GM23338 (cell line): ENCODE measurements at regions not wholly inside any gene's neighbourhood (a gene's known extent, or its start where the extent isn't known, plus 50 kb on each side); places are given as distances from the start of the nearest gene placed in this dataset.

Experiments used
- CREB1 ChIP-seq: fragments of 250-450 bp; sonication (Bioruptor Pico); IDR thresholded peaks from 2 replicates; pipeline ENCODE4 v1.5.0; 2020; ENCODE audit warnings: low read depth, mild to moderate bottlenecking, moderate library complexity
- CTCF ChIP-seq, 2 experiments: fragments of 200-600 bp in 1 of 2; sonication (generic) in 1 of 2; conservative IDR thresholded peaks; 2 replicates each; pipeline versions ENCODE4 v1.5.1 to v1.6.1; 2016 to 2017; ENCODE audit warnings: antibody characterized with exemption in 2 of 2, low read depth in 2 of 2, mild to moderate bottlenecking in 2 of 2, moderate library complexity in 1 of 2
- EZH2 ChIP-seq: fragments of 200-600 bp; sonication (generic); IDR thresholded peaks from one replicate; pipeline ENCODE4 v1.8.0; 2017; ENCODE audit warnings: antibody characterized with exemption, mild to moderate bottlenecking, low read depth; ENCODE audit not compliant: unreplicated experiment
- EZH2phosphoT487 ChIP-seq: fragments of 200-600 bp; sonication (generic); IDR thresholded peaks from one replicate; pipeline ENCODE4 v1.8.1; 2018; ENCODE audit warnings: antibody characterized with exemption; ENCODE audit not compliant: unreplicated experiment
- NANOG ChIP-seq: IDR thresholded peaks from 2 replicates; pipeline ENCODE4 v1.6.1; 2016; ENCODE audit warnings: antibody characterized with exemption, borderline replicate concordance
- POLR2AphosphoS5 ChIP-seq: IDR thresholded peaks from 2 replicates; pipeline ENCODE4 v1.6.1; 2016; ENCODE audit warnings: antibody characterized with exemption, low read depth
- STAT1 ChIP-seq: IDR thresholded peaks from one replicate; pipeline ENCODE4 v1.6.1; 2016; ENCODE audit warnings: antibody characterized with exemption; ENCODE audit not compliant: unreplicated experiment
- TF ChIP-seq, protein P1 (sequence below): fragments of 250-450 bp; sonication (Bioruptor Pico); IDR thresholded peaks from 2 replicates; pipeline ENCODE4 v1.5.0; 2020; ENCODE audit warnings: mild to moderate bottlenecking, moderate library complexity
- TF ChIP-seq, protein P2 (sequence below): IDR thresholded peaks from one replicate; pipeline ENCODE4 v1.6.1; 2018; ENCODE audit warnings: antibody characterized with exemption; ENCODE audit not compliant: unreplicated experiment

- TF ChIP-seq, protein P1, sequence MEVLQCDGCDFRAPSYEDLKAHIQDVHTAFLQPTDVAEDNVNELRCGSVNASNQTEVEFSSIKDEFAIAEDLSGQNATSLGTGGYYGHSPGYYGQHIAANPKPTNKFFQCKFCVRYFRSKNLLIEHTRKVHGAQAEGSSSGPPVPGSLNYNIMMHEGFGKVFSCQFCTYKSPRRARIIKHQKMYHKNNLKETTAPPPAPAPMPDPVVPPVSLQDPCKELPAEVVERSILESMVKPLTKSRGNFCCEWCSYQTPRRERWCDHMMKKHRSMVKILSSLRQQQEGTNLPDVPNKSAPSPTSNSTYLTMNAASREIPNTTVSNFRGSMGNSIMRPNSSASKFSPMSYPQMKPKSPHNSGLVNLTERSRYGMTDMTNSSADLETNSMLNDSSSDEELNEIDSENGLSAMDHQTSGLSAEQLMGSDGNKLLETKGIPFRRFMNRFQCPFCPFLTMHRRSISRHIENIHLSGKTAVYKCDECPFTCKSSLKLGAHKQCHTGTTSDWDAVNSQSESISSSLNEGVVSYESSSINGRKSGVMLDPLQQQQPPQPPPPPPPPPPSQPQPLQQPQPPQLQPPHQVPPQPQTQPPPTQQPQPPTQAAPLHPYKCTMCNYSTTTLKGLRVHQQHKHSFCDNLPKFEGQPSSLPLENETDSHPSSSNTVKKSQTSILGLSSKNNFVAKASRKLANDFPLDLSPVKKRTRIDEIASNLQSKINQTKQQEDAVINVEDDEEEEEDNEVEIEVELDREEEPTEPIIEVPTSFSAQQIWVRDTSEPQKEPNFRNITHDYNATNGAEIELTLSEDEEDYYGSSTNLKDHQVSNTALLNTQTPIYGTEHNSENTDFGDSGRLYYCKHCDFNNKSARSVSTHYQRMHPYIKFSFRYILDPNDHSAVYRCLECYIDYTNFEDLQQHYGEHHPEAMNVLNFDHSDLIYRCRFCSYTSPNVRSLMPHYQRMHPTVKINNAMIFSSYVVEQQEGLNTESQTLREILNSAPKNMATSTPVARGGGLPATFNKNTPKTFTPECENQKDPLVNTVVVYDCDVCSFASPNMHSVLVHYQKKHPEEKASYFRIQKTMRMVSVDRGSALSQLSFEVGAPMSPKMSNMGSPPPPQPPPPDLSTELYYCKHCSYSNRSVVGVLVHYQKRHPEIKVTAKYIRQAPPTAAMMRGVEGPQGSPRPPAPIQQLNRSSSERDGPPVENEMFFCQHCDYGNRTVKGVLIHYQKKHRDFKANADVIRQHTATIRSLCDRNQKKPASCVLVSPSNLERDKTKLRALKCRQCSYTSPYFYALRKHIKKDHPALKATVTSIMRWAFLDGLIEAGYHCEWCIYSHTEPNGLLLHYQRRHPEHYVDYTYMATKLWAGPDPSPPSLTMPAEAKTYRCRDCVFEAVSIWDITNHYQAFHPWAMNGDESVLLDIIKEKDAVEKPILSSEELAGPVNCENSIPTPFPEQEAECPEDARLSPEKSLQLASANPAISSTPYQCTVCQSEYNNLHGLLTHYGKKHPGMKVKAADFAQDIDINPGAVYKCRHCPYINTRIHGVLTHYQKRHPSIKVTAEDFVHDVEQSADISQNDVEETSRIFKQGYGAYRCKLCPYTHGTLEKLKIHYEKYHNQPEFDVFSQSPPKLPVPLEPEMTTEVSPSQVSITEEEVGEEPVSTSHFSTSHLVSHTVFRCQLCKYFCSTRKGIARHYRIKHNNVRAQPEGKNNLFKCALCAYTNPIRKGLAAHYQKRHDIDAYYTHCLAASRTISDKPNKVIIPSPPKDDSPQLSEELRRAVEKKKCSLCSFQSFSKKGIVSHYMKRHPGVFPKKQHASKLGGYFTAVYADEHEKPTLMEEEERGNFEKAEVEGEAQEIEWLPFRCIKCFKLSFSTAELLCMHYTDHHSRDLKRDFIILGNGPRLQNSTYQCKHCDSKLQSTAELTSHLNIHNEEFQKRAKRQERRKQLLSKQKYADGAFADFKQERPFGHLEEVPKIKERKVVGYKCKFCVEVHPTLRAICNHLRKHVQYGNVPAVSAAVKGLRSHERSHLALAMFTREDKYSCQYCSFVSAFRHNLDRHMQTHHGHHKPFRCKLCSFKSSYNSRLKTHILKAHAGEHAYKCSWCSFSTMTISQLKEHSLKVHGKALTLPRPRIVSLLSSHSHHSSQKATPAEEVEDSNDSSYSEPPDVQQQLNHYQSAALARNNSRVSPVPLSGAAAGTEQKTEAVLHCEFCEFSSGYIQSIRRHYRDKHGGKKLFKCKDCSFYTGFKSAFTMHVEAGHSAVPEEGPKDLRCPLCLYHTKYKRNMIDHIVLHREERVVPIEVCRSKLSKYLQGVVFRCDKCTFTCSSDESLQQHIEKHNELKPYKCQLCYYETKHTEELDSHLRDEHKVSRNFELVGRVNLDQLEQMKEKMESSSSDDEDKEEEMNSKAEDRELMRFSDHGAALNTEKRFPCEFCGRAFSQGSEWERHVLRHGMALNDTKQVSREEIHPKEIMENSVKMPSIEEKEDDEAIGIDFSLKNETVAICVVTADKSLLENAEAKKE (CRISPR knock-in tag) = no peak
- TF ChIP-seq STAT1 = no peak
- no peak for TF ChIP-seq EZH2
- no peak for TF ChIP-seq EZH2phosphoT487
- TF ChIP-seq, protein P2, sequence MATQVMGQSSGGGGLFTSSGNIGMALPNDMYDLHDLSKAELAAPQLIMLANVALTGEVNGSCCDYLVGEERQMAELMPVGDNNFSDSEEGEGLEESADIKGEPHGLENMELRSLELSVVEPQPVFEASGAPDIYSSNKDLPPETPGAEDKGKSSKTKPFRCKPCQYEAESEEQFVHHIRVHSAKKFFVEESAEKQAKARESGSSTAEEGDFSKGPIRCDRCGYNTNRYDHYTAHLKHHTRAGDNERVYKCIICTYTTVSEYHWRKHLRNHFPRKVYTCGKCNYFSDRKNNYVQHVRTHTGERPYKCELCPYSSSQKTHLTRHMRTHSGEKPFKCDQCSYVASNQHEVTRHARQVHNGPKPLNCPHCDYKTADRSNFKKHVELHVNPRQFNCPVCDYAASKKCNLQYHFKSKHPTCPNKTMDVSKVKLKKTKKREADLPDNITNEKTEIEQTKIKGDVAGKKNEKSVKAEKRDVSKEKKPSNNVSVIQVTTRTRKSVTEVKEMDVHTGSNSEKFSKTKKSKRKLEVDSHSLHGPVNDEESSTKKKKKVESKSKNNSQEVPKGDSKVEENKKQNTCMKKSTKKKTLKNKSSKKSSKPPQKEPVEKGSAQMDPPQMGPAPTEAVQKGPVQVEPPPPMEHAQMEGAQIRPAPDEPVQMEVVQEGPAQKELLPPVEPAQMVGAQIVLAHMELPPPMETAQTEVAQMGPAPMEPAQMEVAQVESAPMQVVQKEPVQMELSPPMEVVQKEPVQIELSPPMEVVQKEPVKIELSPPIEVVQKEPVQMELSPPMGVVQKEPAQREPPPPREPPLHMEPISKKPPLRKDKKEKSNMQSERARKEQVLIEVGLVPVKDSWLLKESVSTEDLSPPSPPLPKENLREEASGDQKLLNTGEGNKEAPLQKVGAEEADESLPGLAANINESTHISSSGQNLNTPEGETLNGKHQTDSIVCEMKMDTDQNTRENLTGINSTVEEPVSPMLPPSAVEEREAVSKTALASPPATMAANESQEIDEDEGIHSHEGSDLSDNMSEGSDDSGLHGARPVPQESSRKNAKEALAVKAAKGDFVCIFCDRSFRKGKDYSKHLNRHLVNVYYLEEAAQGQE = no peak
- TF ChIP-seq POLR2AphosphoS5 = no peak
- no peak for TF ChIP-seq CTCF (conservative IDR thresholded peaks at IDR 0.05; ENCODE audit: low read depth in 2 of 2)
- no peak for TF ChIP-seq NANOG
- no peak for TF ChIP-seq CREB1 (CRISPR knock-in tag)
Observed at GRCh38 chr3:150075417-150075865, 104.7 kb upstream of the PFN2 start (continued).
